Esophagus squamous epithelium (tissue), 4 donors: ENCODE measurements at regions not wholly inside any gene's neighbourhood (a gene's known extent, or its start where the extent isn't known, plus 50 kb on each side); places are given as distances from the start of the nearest gene placed in this dataset.

ENCODE experiments used
- POLR2A ChIP-seq, 4 donors: fragments of 450-650 bp; IDR thresholded peaks; one replicate each; pipeline ENCODE4 v1.6.1; 2017; ENCODE audit warnings: antibody characterized with exemption in 4 of 4, mild to moderate bottlenecking in 4 of 4, moderate library complexity in 3 of 4
- TF ChIP-seq, protein P1 (sequence below), 6 experiments: fragments of 450-650 bp in 4 of 6; fragments of 200-600 bp in 2 of 6; sonication (generic) in 2 of 6; IDR thresholded peaks; one replicate each; pipeline ENCODE4 v1.5.1; 2016 to 2019; ENCODE audit warnings: antibody characterized with exemption in 6 of 6, mild to moderate bottlenecking in 4 of 6, moderate library complexity in 4 of 6

DNA sequence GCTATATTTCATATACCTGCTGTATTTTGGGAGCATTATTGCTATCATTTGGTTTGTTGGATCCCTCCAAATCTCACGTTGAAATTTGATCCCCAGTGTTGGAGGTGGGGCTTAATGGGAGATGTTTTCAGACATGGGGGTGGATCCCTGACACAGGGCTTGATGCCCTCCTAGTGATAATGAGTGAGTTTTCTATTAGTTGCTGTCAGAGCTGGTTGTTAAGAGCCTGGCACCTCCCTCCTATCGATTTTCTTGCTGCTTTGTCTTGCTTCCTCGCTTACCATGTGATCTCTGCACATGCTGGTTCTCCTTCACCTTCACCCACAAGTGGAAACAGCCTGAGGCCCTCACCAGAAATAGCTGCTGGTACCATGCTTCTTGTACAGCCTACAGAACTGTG lies 259.9 kb upstream of the STARD13 start:
- TF ChIP-seq, protein P1, sequence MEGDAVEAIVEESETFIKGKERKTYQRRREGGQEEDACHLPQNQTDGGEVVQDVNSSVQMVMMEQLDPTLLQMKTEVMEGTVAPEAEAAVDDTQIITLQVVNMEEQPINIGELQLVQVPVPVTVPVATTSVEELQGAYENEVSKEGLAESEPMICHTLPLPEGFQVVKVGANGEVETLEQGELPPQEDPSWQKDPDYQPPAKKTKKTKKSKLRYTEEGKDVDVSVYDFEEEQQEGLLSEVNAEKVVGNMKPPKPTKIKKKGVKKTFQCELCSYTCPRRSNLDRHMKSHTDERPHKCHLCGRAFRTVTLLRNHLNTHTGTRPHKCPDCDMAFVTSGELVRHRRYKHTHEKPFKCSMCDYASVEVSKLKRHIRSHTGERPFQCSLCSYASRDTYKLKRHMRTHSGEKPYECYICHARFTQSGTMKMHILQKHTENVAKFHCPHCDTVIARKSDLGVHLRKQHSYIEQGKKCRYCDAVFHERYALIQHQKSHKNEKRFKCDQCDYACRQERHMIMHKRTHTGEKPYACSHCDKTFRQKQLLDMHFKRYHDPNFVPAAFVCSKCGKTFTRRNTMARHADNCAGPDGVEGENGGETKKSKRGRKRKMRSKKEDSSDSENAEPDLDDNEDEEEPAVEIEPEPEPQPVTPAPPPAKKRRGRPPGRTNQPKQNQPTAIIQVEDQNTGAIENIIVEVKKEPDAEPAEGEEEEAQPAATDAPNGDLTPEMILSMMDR (IDR thresholded peaks at IDR 0.05), result no peak
- TF ChIP-seq POLR2A (IDR thresholded peaks at IDR 0.05), result no peak
